HEK293 (cell line): ENCODE measurements at regions not wholly inside any gene's neighbourhood (a gene's known extent, or its start where the extent isn't known, plus 50 kb on each side); places are given as distances from the start of the nearest gene placed in this dataset.

Experiments
- GFI1B ChIP-seq: fragments of 450-650 bp; formaldehyde crosslinking; IDR thresholded peaks from 2 replicates; pipeline ENCODE4 v1.5.1; 2016; ENCODE audit warnings: missing biosample characterization, missing genetic modification characterization
- KLF8 ChIP-seq: fragments of 450-650 bp; formaldehyde crosslinking; IDR thresholded peaks from 2 replicates; pipeline ENCODE4 v1.5.1; 2016; ENCODE audit warnings: missing biosample characterization, missing genetic modification characterization
- PRDM1 ChIP-seq: fragments of 450-650 bp; formaldehyde crosslinking; IDR thresholded peaks from 2 replicates; pipeline ENCODE4; 2016; ENCODE audit warnings: missing biosample characterization, missing genetic modification characterization
- PRDM6 ChIP-seq: fragments of 450-650 bp; formaldehyde crosslinking; IDR thresholded peaks from 2 replicates; pipeline ENCODE4 v1.5.1; 2017; ENCODE audit warnings: missing biosample characterization, missing genetic modification characterization
- ZBTB11 ChIP-seq: fragments of 450-650 bp; formaldehyde crosslinking; conservative IDR thresholded peaks from 2 replicates; pipeline ENCODE4 v1.5.1; 2016; ENCODE audit warnings: low read depth, missing biosample characterization, missing genetic modification characterization
- ZEB2 ChIP-seq: fragments of 450-650 bp; formaldehyde crosslinking; IDR thresholded peaks from 2 replicates; pipeline ENCODE4 v1.5.1; 2016; ENCODE audit warnings: missing biosample characterization, missing genetic modification characterization
- ZFHX2 ChIP-seq: fragments of 450-650 bp; formaldehyde crosslinking; conservative IDR thresholded peaks from 2 replicates; pipeline ENCODE4 v1.5.1; 2016; ENCODE audit warnings: missing biosample characterization, missing genetic modification characterization
- ZFP41 ChIP-seq: fragments of 450-650 bp; formaldehyde crosslinking; IDR thresholded peaks from 2 replicates; pipeline ENCODE4 v1.5.1; 2016; ENCODE audit warnings: missing biosample characterization, missing genetic modification characterization, borderline replicate concordance
- ZFP69B ChIP-seq: fragments of 450-650 bp; formaldehyde crosslinking; IDR thresholded peaks from 2 replicates; pipeline ENCODE4 v1.5.1; 2016; ENCODE audit warnings: missing biosample characterization, missing genetic modification characterization
- ZNF10 ChIP-seq: fragments of 450-650 bp; formaldehyde crosslinking; IDR thresholded peaks from 2 replicates; pipeline ENCODE4 v1.5.1; 2017; ENCODE audit warnings: missing biosample characterization, missing genetic modification characterization
- ZNF121 ChIP-seq: fragments of 450-650 bp; formaldehyde crosslinking; IDR thresholded peaks from 2 replicates; pipeline ENCODE4 v1.5.1; 2016; ENCODE audit warnings: missing biosample characterization, missing genetic modification characterization
- ZNF133 ChIP-seq: fragments of 450-650 bp; formaldehyde crosslinking; IDR thresholded peaks from 2 replicates; pipeline ENCODE4 v1.5.1; 2016; ENCODE audit warnings: missing biosample characterization, missing genetic modification characterization
- ZNF223 ChIP-seq: fragments of 450-650 bp; formaldehyde crosslinking; IDR thresholded peaks from 2 replicates; pipeline ENCODE4 v1.5.1; 2016; ENCODE audit warnings: missing biosample characterization, missing genetic modification characterization
- ZNF239 ChIP-seq: fragments of 450-650 bp; formaldehyde crosslinking; IDR thresholded peaks from 2 replicates; pipeline ENCODE4 v1.5.1; 2016; ENCODE audit warnings: missing biosample characterization, missing genetic modification characterization
- ZNF311 ChIP-seq: fragments of 450-650 bp; formaldehyde crosslinking; IDR thresholded peaks from 2 replicates; pipeline ENCODE4 v1.5.1; 2017; ENCODE audit warnings: missing biosample characterization, missing genetic modification characterization, borderline replicate concordance
- ZNF341 ChIP-seq: fragments of 450-650 bp; formaldehyde crosslinking; IDR thresholded peaks from 2 replicates; pipeline ENCODE4; 2016; ENCODE audit warnings: low read depth, missing biosample characterization, missing genetic modification characterization
- ZNF354C ChIP-seq: fragments of 450-650 bp; formaldehyde crosslinking; IDR thresholded peaks from 2 replicates; pipeline ENCODE4 v1.5.1; 2016; ENCODE audit warnings: missing biosample characterization, missing genetic modification characterization, low read depth, borderline replicate concordance
- ZNF391 ChIP-seq: fragments of 450-650 bp; formaldehyde crosslinking; IDR thresholded peaks from 2 replicates; pipeline ENCODE4 v1.5.1; 2016; ENCODE audit warnings: low read depth, missing biosample characterization, missing genetic modification characterization, borderline replicate concordance
- ZNF398 ChIP-seq: fragments of 450-650 bp; formaldehyde crosslinking; IDR thresholded peaks from 2 replicates; pipeline ENCODE4 v1.5.1; 2017; ENCODE audit warnings: missing biosample characterization, missing genetic modification characterization
- ZNF423 ChIP-seq: fragments of 450-650 bp; formaldehyde crosslinking; IDR thresholded peaks from 2 replicates; pipeline ENCODE4 v1.5.1; 2016; ENCODE audit warnings: missing biosample characterization, missing genetic modification characterization
- ZNF473 ChIP-seq: fragments of 450-650 bp; formaldehyde crosslinking; IDR thresholded peaks from 2 replicates; pipeline ENCODE4 v1.5.1; 2017; ENCODE audit warnings: missing biosample characterization, missing genetic modification characterization
- ZNF513 ChIP-seq: fragments of 450-650 bp; IDR thresholded peaks from 2 replicates; pipeline ENCODE4 v1.5.1; 2018; ENCODE audit warnings: missing biosample characterization, missing genetic modification characterization
- ZNF530 ChIP-seq: fragments of 450-650 bp; formaldehyde crosslinking; IDR thresholded peaks from 2 replicates; pipeline ENCODE4 v1.5.1; 2016; ENCODE audit warnings: low read depth, missing biosample characterization, missing genetic modification characterization
- ZNF600 ChIP-seq: fragments of 450-650 bp; formaldehyde crosslinking; IDR thresholded peaks from 2 replicates; pipeline ENCODE4 v1.5.1; 2016; ENCODE audit warnings: missing biosample characterization, missing genetic modification characterization
- ZNF621 ChIP-seq: fragments of 450-650 bp; formaldehyde crosslinking; IDR thresholded peaks from 2 replicates; pipeline ENCODE4 v1.5.1; 2017; ENCODE audit warnings: missing biosample characterization, missing genetic modification characterization
- ZNF629 ChIP-seq: fragments of 450-650 bp; formaldehyde crosslinking; IDR thresholded peaks from 2 replicates; pipeline ENCODE4 v1.5.1; 2017; ENCODE audit warnings: missing biosample characterization, missing genetic modification characterization
- ZNF677 ChIP-seq: fragments of 450-650 bp; IDR thresholded peaks from 2 replicates; pipeline ENCODE4 v1.5.0; 2018; ENCODE audit warnings: missing biosample characterization, mild to moderate bottlenecking, missing genetic modification characterization, moderate library complexity
- ZNF747 ChIP-seq: fragments of 450-650 bp; formaldehyde crosslinking; IDR thresholded peaks from 2 replicates; pipeline ENCODE4 v1.5.1; 2016; ENCODE audit warnings: missing biosample characterization, missing genetic modification characterization
- ZNF76 ChIP-seq: fragments of 450-650 bp; formaldehyde crosslinking; IDR thresholded peaks from 2 replicates; pipeline ENCODE4; 2016; ENCODE audit warnings: low read depth, missing biosample characterization, missing genetic modification characterization, borderline replicate concordance
- TF ChIP-seq, protein P1 (sequence below): fragments of 450-650 bp; formaldehyde crosslinking; IDR thresholded peaks from 2 replicates; pipeline ENCODE4; 2016; ENCODE audit warnings: missing biosample characterization, missing genetic modification characterization

DNA sequence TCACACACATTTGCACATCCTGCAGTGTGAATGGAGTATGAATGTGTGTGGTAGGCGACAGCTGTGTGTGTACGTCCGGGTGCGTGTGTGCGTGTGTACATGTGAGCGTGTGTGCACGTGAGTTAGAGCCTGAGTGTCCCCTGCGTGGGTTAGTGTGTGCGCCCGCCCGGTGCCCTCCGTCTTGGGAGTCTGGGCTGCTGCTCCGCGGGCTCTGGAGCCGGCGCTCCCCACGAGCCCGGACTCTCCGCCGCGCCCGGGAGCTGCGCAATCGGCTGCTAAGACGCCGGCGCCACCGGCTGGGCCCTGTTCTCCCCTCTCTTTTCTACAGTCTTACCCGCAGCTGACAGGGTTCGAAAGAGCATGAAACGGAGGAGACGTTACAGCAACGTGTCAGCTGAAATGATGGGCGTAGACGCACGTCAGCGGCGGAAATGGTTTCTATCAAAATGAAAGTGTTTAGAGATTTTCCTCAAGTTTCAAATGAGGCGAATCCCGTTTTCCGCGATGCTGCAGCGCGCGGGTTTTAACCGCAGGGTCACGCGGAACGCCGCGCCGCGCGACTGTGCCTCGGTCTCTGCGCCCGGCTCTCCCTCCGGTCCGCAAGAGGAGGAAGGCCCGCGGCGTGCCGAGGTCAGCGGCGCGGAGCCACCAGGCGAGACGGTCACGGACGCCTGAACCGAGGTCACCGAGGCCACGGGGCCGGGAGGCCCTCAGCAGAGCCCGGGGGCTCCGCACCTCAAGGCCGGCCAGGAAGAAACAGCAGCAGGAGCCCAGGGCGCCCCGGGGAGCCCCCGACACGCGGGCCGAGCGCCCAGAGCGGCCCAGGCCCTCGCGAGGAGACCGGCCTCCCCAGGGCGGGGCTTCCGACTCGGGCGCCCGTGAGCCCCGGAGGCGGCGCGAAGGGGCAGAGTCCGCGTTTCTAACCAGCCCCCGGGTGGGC, 95.3 kb upstream of the BHLHE23 start (continued):
- TF ChIP-seq ZNF311 (tag by site-specific recombination) (no peak), ZNF391 (tag by site-specific recombination) (no peak), ZEB2 (tag by site-specific recombination) (peak; percentile 70; the same call in 1 of the 2 replicates), ZNF621 (tag by site-specific recombination) (no peak), ZNF76 (tag by site-specific recombination) (peak; percentile 14; the same call in 1 of the 2 replicates), PRDM1 (peak; percentile 65), ZNF354C (no peak), ZNF513 (tag by site-specific recombination) (no peak), ZNF121 (tag by site-specific recombination) (no peak), ZNF239 (tag by site-specific recombination) (no peak), ZBTB11 (tag by site-specific recombination) (no peak), ZNF629 (tag by site-specific recombination) (no peak), GFI1B (tag by site-specific recombination) (no peak), ZFHX2 (tag by site-specific recombination) (peak; percentile 42; the same call in 1 of the 2 replicates), ZNF747 (tag by site-specific recombination) (no peak), ZFP41 (tag by site-specific recombination) (no peak), ZFP69B (tag by site-specific recombination) (peak; percentile 32; the same call in 1 of the 2 replicates), ZNF600 (0 out of 2 replicates have a peak, but pooled peaks have one; percentile 56), ZNF133 (tag by site-specific recombination) (no peak), ZNF677 (tag by site-specific recombination) (no peak), ZNF473 (tag by site-specific recombination) (no peak), ZNF223 (tag by site-specific recombination) (no peak), ZNF530 (no peak), PRDM6 (tag by site-specific recombination) (no peak), ZNF10 (no peak), KLF8 (tag by site-specific recombination) (peak; percentile 38; the same call in 1 of the 2 replicates), ZNF341 (tag by site-specific recombination) (no peak), ZNF423 (tag by site-specific recombination) (peak; percentile 65; the same call in 1 of the 2 replicates), ZNF398 (tag by site-specific recombination) (no peak)
- TF ChIP-seq, protein P1, sequence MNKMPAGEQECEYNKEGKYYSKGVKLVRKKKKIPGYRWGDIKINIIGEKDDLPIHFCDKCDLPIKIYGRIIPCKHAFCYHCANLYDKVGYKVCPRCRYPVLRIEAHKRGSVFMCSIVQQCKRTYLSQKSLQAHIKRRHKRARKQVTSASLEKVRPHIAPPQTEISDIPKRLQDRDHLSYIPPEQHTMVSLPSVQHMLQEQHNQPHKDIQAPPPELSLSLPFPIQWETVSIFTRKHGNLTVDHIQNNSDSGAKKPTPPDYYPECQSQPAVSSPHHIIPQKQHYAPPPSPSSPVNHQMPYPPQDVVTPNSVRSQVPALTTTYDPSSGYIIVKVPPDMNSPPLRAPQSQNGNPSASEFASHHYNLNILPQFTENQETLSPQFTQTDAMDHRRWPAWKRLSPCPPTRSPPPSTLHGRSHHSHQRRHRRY (tag by site-specific recombination): no peak
